ENCODE measurements at regions not wholly inside any gene's neighbourhood (a gene's known extent, or its start where the extent isn't known, plus 50 kb on each side); places are given as distances from the start of the nearest gene placed in this dataset.

- TF ChIP-seq, protein P1, sequence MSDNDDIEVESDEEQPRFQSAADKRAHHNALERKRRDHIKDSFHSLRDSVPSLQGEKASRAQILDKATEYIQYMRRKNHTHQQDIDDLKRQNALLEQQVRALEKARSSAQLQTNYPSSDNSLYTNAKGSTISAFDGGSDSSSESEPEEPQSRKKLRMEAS (IDR thresholded peaks at IDR 0.05; ENCODE audit: low read depth, low read length) = no peak
Observed at GRCh38 chr2:217338306-217338916, 478.5 kb upstream of the TNP1 start (continued).

DNA sequence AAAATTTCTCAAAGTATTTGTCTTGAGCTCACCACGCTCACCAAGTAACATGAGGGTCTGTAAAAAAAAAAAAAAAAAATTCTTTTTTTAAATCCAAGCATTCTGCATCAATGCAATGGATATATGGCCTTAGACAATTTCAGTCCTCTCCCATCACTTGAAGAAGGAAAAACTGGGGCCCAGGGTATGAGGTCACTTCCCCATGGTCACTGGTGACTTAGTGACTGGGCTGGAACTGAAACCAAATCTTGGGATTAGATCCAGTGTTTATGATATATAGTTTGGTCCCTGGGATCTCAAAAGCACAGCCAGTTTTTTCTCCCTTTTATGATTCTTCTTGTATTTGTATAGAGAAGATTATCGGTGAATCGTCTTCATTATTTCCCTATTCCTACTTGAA lies 477.9 kb upstream of the TNP1 start:
- ChIA-PET SMC1A (ENCODE audit: uncharacterized antibody, unreplicated experiment) (interaction anchor here (0.6 kb wide), 1 partner anchor 67 kb away, joined by 3 read pairs; no protein-coding TSS in a partner anchor), CTCF (no interaction called here), RAD21 (ENCODE audit: unreplicated experiment) (no interaction called here), POLR2A (no interaction called here)
- no peaks in the 10 kb centered on the region for H3K4me1 ChIP-seq (ENCODE audit: control insufficient read depth, insufficient read depth, low read length)
- H3K36me3 ChIP-seq (ENCODE audit: control insufficient read depth in 2 of 2, insufficient read depth in 2 of 2, low read length in 1 of 2) = no peaks in the 10 kb centered on the region
- no peaks in the 10 kb centered on the region for H4K20me1 ChIP-seq (ENCODE audit: control insufficient read depth, insufficient read depth)
- intact Hi-C loops (cut with micrococcal nuclease; ENCODE audit: unreplicated experiment) = no loop called here
- H3K27me3 ChIP-seq (replicated peaks in 1 of 2; ENCODE audit: control insufficient read depth in 2 of 2, insufficient read depth in 2 of 2, low read length in 1 of 2) = no peaks in the 10 kb centered on the region
- no peak for ATAC-seq
- WGBS (ENCODE audit: insufficient coverage, insufficient replicate concordance, low lambda C conversion rate, missing lambda C conversion rate) = 72% methylated on average over 2 of the region's 3 CpGs
- H3K4me3 ChIP-seq = no peak overlapping the region
- in situ Hi-C loops (cut with MboI) = no loop called here
- DNase-seq (ENCODE audit: low read depth, low spot score) = no peak
- no peak overlapping the region for H3K27ac ChIP-seq (ENCODE audit: control insufficient read depth, insufficient read depth)
- FAIRE-seq = no peak
- no peaks in the 10 kb centered on the region for H3K9me3 ChIP-seq (replicated peaks; ENCODE audit: control insufficient read depth, insufficient read depth, low read length)
- H3K9ac ChIP-seq (ENCODE audit: control insufficient read depth, insufficient read depth, low read length) = no peak overlapping the region
- no peak overlapping the region for H2AFZ ChIP-seq (ENCODE audit: control insufficient read depth, low read depth, low read length)
- TF ChIP-seq TCF12 (IDR thresholded peaks at IDR 0.05; ENCODE audit: low read depth, low read length) (no peak), SIX5 (IDR thresholded peaks at IDR 0.05; ENCODE audit: low read depth, low read length, severe bottlenecking) (no peak), RAD21 (IDR thresholded peaks at IDR 0.05; ENCODE audit: insufficient read depth, low read depth, low read length) (no peak), RFX5 (IDR thresholded peaks at IDR 0.05; ENCODE audit: low read depth, low read length) (no peak)
- no TSS peak for BruUV-seq (replicated peaks)
- H3K79me2 ChIP-seq (ENCODE audit: control insufficient read depth, insufficient read depth, low read length) = no peaks in the 10 kb centered on the region
- H3K4me2 ChIP-seq (ENCODE audit: control insufficient read depth, insufficient read depth) = no peak overlapping the region

- no peaks in the 10 kb centered on the region for H4K20me1 ChIP-seq (ENCODE audit: control insufficient read depth, insufficient read depth)
- H3K27ac ChIP-seq (ENCODE audit: control insufficient read depth, insufficient read depth) = no peak overlapping the region
- in situ Hi-C loops (cut with MboI) = no loop called here
- intact Hi-C loops (cut with micrococcal nuclease; ENCODE audit: unreplicated experiment) = no loop called here
- no peaks in the 10 kb centered on the region for H3K9me3 ChIP-seq (replicated peaks; ENCODE audit: control insufficient read depth, insufficient read depth, low read length)
- ChIA-PET RAD21 (ENCODE audit: unreplicated experiment) (no interaction called here), POLR2A (no interaction called here), CTCF (no interaction called here), SMC1A (ENCODE audit: uncharacterized antibody, unreplicated experiment) (no interaction called here)
- no peak for FAIRE-seq
- DNase-seq (ENCODE audit: low read depth, low spot score) = no peak
- no peaks in the 10 kb centered on the region for H3K79me2 ChIP-seq (ENCODE audit: control insufficient read depth, insufficient read depth, low read length)
- no TSS peak for BruUV-seq (replicated peaks)
- no peak for ATAC-seq
- no peaks in the 10 kb centered on the region for H3K27me3 ChIP-seq (replicated peaks in 1 of 2; ENCODE audit: control insufficient read depth in 2 of 2, insufficient read depth in 2 of 2, low read length in 1 of 2)
- no peak overlapping the region for H2AFZ ChIP-seq (ENCODE audit: control insufficient read depth, low read depth, low read length)
- no peak overlapping the region for H3K9ac ChIP-seq (ENCODE audit: control insufficient read depth, insufficient read depth, low read length)
- WGBS (ENCODE audit: insufficient coverage, insufficient replicate concordance, low lambda C conversion rate, missing lambda C conversion rate) = 23% methylated on average over 4 of the region's 4 CpGs
- no peaks in the 10 kb centered on the region for H3K36me3 ChIP-seq (ENCODE audit: control insufficient read depth in 2 of 2, insufficient read depth in 2 of 2, low read length in 1 of 2)
- no peak overlapping the region for H3K4me2 ChIP-seq (ENCODE audit: control insufficient read depth, insufficient read depth)
- H3K4me3 ChIP-seq = no peak overlapping the region
- H3K4me1 ChIP-seq (ENCODE audit: control insufficient read depth, insufficient read depth, low read length) = no peaks in the 10 kb centered on the region
- TF ChIP-seq NKRF (conservative IDR thresholded peaks at IDR 0.05) (no peak), EED (IDR thresholded peaks at IDR 0.05; ENCODE audit: low read depth) (no peak), EZH2 (IDR thresholded peaks at IDR 0.05; ENCODE audit: borderline replicate concordance, control insufficient read depth, low read depth, low read length) (no peak), USF2 (IDR thresholded peaks at IDR 0.05; ENCODE audit: borderline replicate concordance, low read depth, low read length) (no peak), SMARCA5 (IDR thresholded peaks at IDR 0.05) (no peak), KLF5 (IDR thresholded peaks at IDR 0.05; ENCODE audit: partially characterized antibody) (no peak), TARDBP (IDR thresholded peaks at IDR 0.05; ENCODE audit: borderline replicate concordance) (no peak), ATF2 (IDR thresholded peaks at IDR 0.05; ENCODE audit: low read length) (no peak)
Observed at GRCh38 chr2:217336694-217337093, 476.8 kb upstream of the TNP1 start.

Measured in GM12878 (cell line).